ENCODE measurements at regions not wholly inside any gene's neighbourhood (a gene's known extent, or its start where the extent isn't known, plus 50 kb on each side); places are given as distances from the start of the nearest gene placed in this dataset.
A peak's percentile ranks its signal among the peaks of the same experiment; 100 is the strongest.

DNA sequence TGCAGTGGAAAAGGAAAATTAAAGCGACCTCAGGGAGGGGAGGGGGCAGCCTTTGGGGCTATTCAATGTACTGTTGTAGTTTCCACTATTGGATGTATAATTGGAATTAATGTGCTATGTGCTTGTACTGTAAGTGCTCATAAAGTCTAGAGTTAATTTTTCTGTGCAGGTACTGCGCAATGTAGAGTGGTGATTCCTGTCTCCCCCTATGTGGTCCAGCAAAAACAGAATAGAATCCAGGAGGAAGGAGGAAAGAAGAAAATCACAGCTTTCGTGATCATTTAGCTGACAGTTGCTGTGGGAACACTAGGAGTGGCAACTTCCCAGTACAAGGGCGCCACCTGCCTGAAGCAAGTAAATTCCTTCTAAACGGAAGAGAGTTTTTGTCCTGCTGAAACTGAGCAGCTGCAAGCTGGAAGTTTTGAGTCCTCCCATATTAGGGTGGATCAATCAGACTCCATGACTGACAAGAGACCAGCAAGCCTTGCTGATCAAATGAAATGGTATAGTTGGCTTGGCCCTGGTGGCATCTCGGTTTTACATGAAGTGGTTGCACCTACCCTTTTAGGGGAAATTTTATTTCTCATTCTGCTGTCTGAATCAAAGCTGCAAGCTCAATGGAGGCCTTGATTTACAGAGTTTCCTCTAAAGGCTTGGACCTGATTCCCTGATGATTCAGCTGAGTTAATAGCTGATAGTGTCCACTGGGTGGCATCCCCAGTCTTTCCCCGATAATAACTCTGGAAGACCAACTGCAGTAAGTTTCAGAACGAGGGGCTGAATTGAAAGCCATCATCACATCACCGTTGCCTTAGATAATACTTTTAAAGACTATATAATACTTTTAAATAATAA, 299.8 kb downstream of the HGF start:
- TF ChIP-seq, protein P1, sequence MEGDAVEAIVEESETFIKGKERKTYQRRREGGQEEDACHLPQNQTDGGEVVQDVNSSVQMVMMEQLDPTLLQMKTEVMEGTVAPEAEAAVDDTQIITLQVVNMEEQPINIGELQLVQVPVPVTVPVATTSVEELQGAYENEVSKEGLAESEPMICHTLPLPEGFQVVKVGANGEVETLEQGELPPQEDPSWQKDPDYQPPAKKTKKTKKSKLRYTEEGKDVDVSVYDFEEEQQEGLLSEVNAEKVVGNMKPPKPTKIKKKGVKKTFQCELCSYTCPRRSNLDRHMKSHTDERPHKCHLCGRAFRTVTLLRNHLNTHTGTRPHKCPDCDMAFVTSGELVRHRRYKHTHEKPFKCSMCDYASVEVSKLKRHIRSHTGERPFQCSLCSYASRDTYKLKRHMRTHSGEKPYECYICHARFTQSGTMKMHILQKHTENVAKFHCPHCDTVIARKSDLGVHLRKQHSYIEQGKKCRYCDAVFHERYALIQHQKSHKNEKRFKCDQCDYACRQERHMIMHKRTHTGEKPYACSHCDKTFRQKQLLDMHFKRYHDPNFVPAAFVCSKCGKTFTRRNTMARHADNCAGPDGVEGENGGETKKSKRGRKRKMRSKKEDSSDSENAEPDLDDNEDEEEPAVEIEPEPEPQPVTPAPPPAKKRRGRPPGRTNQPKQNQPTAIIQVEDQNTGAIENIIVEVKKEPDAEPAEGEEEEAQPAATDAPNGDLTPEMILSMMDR (tag by site-specific recombination; IDR thresholded peaks at IDR 0.05) = peak; percentile 77; the same call in 1 of the 2 replicates
- no peak for TF ChIP-seq YY1 (tag by site-specific recombination; IDR thresholded peaks at IDR 0.05)
